A673 (cell line): ENCODE measurements at regions not wholly inside any gene's neighbourhood (a gene's known extent, or its start where the extent isn't known, plus 50 kb on each side); places are given as distances from the start of the nearest gene placed in this dataset.

Experiments
- BruUV-seq: library from RNA; stranded (reverse); fragments of 400-500 nt; replicated peaks from 2 replicates; lab custom pipeline; 2021; lab: Mats Ljungman, UMichigan
- CTCF ChIA-PET: fragments of 300-600 bp; sonication (Branson Sonifier 250); formaldehyde crosslinking; loops from one replicate; lab custom pipeline; 2022; ENCODE audit warnings: antibody characterized with exemption; lab: Charles Lee
- POLR2A ChIA-PET: fragments of 300-600 bp; sonication (Branson Sonifier 250); formaldehyde crosslinking; loops from one replicate; lab custom pipeline; 2022; ENCODE audit warnings: antibody characterized with exemption; ENCODE audit not compliant: low non-redundant PET; lab: Charles Lee
- DNase-seq: peaks from one replicate; pipeline ENCODE4 v3.0.0-alpha.2; 2015; ENCODE audit warnings: low spot score
- H3K27ac ChIP-seq: fragments of 200-600 bp; sonication (generic); 2 replicates; pipeline ENCODE4 v1.5.1; 2016; ENCODE audit warnings: mixed run types, low read depth, mild to moderate bottlenecking, mixed read lengths, antibody characterized with exemption, low read length; ENCODE audit not compliant: poor library complexity, severe bottlenecking
- H3K27me3 ChIP-seq: fragments of 200-600 bp; sonication (generic); replicated peaks from 2 replicates; pipeline ENCODE4 v1.6.1; 2017; ENCODE audit warnings: mixed run types, low read depth, mild to moderate bottlenecking, mixed read lengths, antibody characterized with exemption, low read length; ENCODE audit not compliant: insufficient read depth, poor library complexity
- H3K36me3 ChIP-seq: fragments of 200-600 bp; sonication (generic); 2 replicates; pipeline ENCODE4 v1.6.1; 2016; ENCODE audit warnings: mixed run types, mild to moderate bottlenecking, mixed read lengths, antibody characterized with exemption, low read length; ENCODE audit not compliant: insufficient read depth, poor library complexity, severe bottlenecking
- H3K4me1 ChIP-seq: fragments of 200-600 bp; sonication (generic); 2 replicates; pipeline ENCODE4 v1.6.1; 2017; ENCODE audit warnings: mixed run types, mild to moderate bottlenecking, mixed read lengths, antibody characterized with exemption, low read length; ENCODE audit not compliant: insufficient read depth, poor library complexity, severe bottlenecking
- H3K4me3 ChIP-seq: fragments of 200-600 bp; sonication (generic); 2 replicates; pipeline ENCODE4 v1.5.1; 2016; ENCODE audit warnings: low read depth, mixed run types, mild to moderate bottlenecking, mixed read lengths, low read length; ENCODE audit not compliant: poor library complexity, severe bottlenecking
- H3K9me3 ChIP-seq: fragments of 200-600 bp; sonication (generic); 2 replicates; pipeline ENCODE4 v1.6.1; 2016; ENCODE audit warnings: mixed run types, low read depth, mild to moderate bottlenecking, mixed read lengths, antibody characterized with exemption, low read length; ENCODE audit not compliant: poor library complexity, severe bottlenecking
- EZH2 ChIP-seq: fragments of 200-600 bp; sonication (generic); IDR thresholded peaks from 2 replicates; pipeline ENCODE4 v1.6.1; 2017; ENCODE audit warnings: borderline replicate concordance, low read depth, mild to moderate bottlenecking, mixed read lengths, antibody characterized with exemption, low read length; ENCODE audit not compliant: poor library complexity, severe bottlenecking
- intact Hi-C: fragments of 100-400 bp; cut with micrococcal nuclease; formaldehyde crosslinking; loops from one replicate; pipeline ENCODE4 v1.10.0; 2022; ENCODE audit not compliant: unreplicated experiment
- TF ChIP-seq, protein P1 (sequence below): fragments of 300-800, 200-600 bp; sonication (generic); conservative IDR thresholded peaks from 2 replicates; pipeline ENCODE4 v1.5.1; 2017; ENCODE audit warnings: low read depth, mild to moderate bottlenecking, antibody characterized with exemption, low read length, moderate library complexity, mixed read lengths

GRCh38 chr2:207288628-207289027 is 122.9 kb upstream of the KLF7 start:
- DNase-seq: no peak
- H3K4me3 ChIP-seq: no peak overlapping the region
- intact Hi-C loops: loop anchor here (10.0 kb wide), 1 partner anchor 594 kb away; no protein-coding TSS in a partner anchor
- POLR2A ChIA-PET: no interaction called here
- TF ChIP-seq, protein P1, sequence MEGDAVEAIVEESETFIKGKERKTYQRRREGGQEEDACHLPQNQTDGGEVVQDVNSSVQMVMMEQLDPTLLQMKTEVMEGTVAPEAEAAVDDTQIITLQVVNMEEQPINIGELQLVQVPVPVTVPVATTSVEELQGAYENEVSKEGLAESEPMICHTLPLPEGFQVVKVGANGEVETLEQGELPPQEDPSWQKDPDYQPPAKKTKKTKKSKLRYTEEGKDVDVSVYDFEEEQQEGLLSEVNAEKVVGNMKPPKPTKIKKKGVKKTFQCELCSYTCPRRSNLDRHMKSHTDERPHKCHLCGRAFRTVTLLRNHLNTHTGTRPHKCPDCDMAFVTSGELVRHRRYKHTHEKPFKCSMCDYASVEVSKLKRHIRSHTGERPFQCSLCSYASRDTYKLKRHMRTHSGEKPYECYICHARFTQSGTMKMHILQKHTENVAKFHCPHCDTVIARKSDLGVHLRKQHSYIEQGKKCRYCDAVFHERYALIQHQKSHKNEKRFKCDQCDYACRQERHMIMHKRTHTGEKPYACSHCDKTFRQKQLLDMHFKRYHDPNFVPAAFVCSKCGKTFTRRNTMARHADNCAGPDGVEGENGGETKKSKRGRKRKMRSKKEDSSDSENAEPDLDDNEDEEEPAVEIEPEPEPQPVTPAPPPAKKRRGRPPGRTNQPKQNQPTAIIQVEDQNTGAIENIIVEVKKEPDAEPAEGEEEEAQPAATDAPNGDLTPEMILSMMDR: no peak
- no peak for TF ChIP-seq EZH2
- H3K4me1 ChIP-seq: no peaks in the 10 kb centered on the region
- no peaks in the 10 kb centered on the region for H3K27me3 ChIP-seq
- H3K27ac ChIP-seq: no peak overlapping the region
- no TSS peak for BruUV-seq
- no peaks in the 10 kb centered on the region for H3K9me3 ChIP-seq
- CTCF ChIA-PET: no interaction called here
- H3K36me3 ChIP-seq: no peaks in the 10 kb centered on the region

- no peak overlapping the region for H3K27ac ChIP-seq
- H3K27me3 ChIP-seq: no peaks in the 10 kb centered on the region
- no peaks in the 10 kb centered on the region for H3K4me1 ChIP-seq
- CTCF ChIA-PET: no interaction called here
- H3K36me3 ChIP-seq: no peaks in the 10 kb centered on the region
- TF ChIP-seq, protein P1: no peak
- no peak for TF ChIP-seq EZH2
- no peak for DNase-seq
- intact Hi-C loops: loop anchor here (10.0 kb wide), 1 partner anchor 595 kb away; no protein-coding TSS in a partner anchor
- no TSS peak for BruUV-seq
- no peaks in the 10 kb centered on the region for H3K9me3 ChIP-seq
- H3K4me3 ChIP-seq: no peak overlapping the region
- POLR2A ChIA-PET: no interaction called here
Observed at GRCh38 chr2:207289295-207290018, 123.7 kb upstream of the KLF7 start.

- POLR2A ChIA-PET: no interaction called here
- Histone ChIP-seq H3K27me3 (no peaks in the 10 kb centered on the region), H3K36me3 (no peaks in the 10 kb centered on the region), H3K27ac (no peak overlapping the region), H3K4me1 (no peaks in the 10 kb centered on the region), H3K4me3 (no peak overlapping the region), H3K9me3 (no peaks in the 10 kb centered on the region)
- intact Hi-C loops: no loop called here
- TF ChIP-seq EZH2: no peak
- TF ChIP-seq, protein P1: no peak
- DNase-seq: no peak
- BruUV-seq: no TSS peak
- CTCF ChIA-PET: no interaction called here
Observed at GRCh38 chr2:207290833-207291624, 125.3 kb upstream of the KLF7 start.
